ENCODE measurements at regions not wholly inside any gene's neighbourhood (a gene's known extent, or its start where the extent isn't known, plus 50 kb on each side); places are given as distances from the start of the nearest gene placed in this dataset.

GRCh38 chr6:12595161-12595811, 121.3 kb upstream of the PHACTR1 start:
- WGBS, 5 donors: 20 to 27% (median 23%) methylated on average over 9 of the region's 9 CpGs
- H3K4me3 ChIP-seq: peak overlapping the region in 1 of 8 donors; percentile 28
- no peaks in the 10 kb centered on the region for H3K27me3 ChIP-seq (replicated peaks in 1 of 7)
- peaks cover 0 to 27% (median 19%) of the 10 kb centered on the region in 6 donors for H3K4me1 ChIP-seq
- no peak for TF ChIP-seq CTCF (IDR thresholded peaks at IDR 0.05 in 8 of 11, conservative IDR thresholded peaks at IDR 0.05 in 3 of 11)
- no peak for TF ChIP-seq POLR2A (IDR thresholded peaks at IDR 0.05)
- TF ChIP-seq POLR2AphosphoS5 (IDR thresholded peaks at IDR 0.05): no peak
- no peak for DNase-seq
- intact Hi-C loops (cut with DNase I; ENCODE audit: low total_unique reads): no loop called here
- H3K36me3 ChIP-seq: no peaks in the 10 kb centered on the region
- peak overlapping the region in 5 of 8 donors; percentile 23 to 57 (median 31) for H3K27ac ChIP-seq
- H3K9me3 ChIP-seq: no peaks in the 10 kb centered on the region

- Histone ChIP-seq H3K4me3 (no peak overlapping the region), H3K27ac (no peak overlapping the region), H3K9me3 (no peaks in the 10 kb centered on the region), H3K36me3 (no peaks in the 10 kb centered on the region), H3K4me1 (peaks cover 0 to 28% (median 19%) of the 10 kb centered on the region in 6 donors), H3K27me3 (replicated peaks in 1 of 7) (no peaks in the 10 kb centered on the region)
- TF ChIP-seq POLR2A (IDR thresholded peaks at IDR 0.05): no peak
- no peak for TF ChIP-seq CTCF (IDR thresholded peaks at IDR 0.05 in 8 of 11, conservative IDR thresholded peaks at IDR 0.05 in 3 of 11)
- TF ChIP-seq POLR2AphosphoS5 (IDR thresholded peaks at IDR 0.05): no peak
- no peak for DNase-seq
- WGBS, 5 donors: 73 to 91% (median 77%) methylated on average over 2 of the region's 2 CpGs
- intact Hi-C loops (cut with DNase I; ENCODE audit: low total_unique reads): no loop called here
These were observed 119.8 kb upstream of the PHACTR1 start for GRCh38 chr6:12596731-12597130.

- Histone ChIP-seq H3K4me1 (peaks cover 0 to 42% (median 18%) of the 10 kb centered on the region in 6 donors), H3K9me3 (no peaks in the 10 kb centered on the region), H3K27me3 (replicated peaks in 1 of 7) (no peaks in the 10 kb centered on the region), H3K36me3 (no peaks in the 10 kb centered on the region), H3K27ac (no peak overlapping the region), H3K4me3 (no peak overlapping the region)
- intact Hi-C loops (cut with DNase I; ENCODE audit: low total_unique reads): no loop called here
- DNase-seq: no peak
- 93 to 99% (median 95%) methylated on average over 2 of the region's 2 CpGs for WGBS, 5 donors
- no peak for TF ChIP-seq POLR2AphosphoS5 (IDR thresholded peaks at IDR 0.05)
- no peak for TF ChIP-seq CTCF (IDR thresholded peaks at IDR 0.05 in 8 of 11, conservative IDR thresholded peaks at IDR 0.05 in 3 of 11)
- no peak for TF ChIP-seq POLR2A (IDR thresholded peaks at IDR 0.05)
These were observed 117.6 kb upstream of the PHACTR1 start for GRCh38 chr6:12598919-12599318.

- Histone ChIP-seq H3K36me3 (no peaks in the 10 kb centered on the region), H3K4me1 (peaks cover 0 to 27% (median 9%) of the 10 kb centered on the region in 6 donors), H3K4me3 (no peak overlapping the region), H3K27ac (no peak overlapping the region), H3K27me3 (replicated peaks in 1 of 7) (no peaks in the 10 kb centered on the region), H3K9me3 (no peaks in the 10 kb centered on the region)
- 66 to 83% (median 72%) methylated on average over 3 of the region's 3 CpGs for WGBS, 5 donors
- intact Hi-C loops (cut with DNase I; ENCODE audit: low total_unique reads): loop anchor here (10.0 kb wide), 1 partner anchor 1017 kb away; no protein-coding TSS in a partner anchor
- DNase-seq: no peak
- no peak for TF ChIP-seq POLR2AphosphoS5 (IDR thresholded peaks at IDR 0.05)
- no peak for TF ChIP-seq POLR2A (IDR thresholded peaks at IDR 0.05)
- TF ChIP-seq CTCF (IDR thresholded peaks at IDR 0.05 in 8 of 11, conservative IDR thresholded peaks at IDR 0.05 in 3 of 11): no peak
These were observed 114.7 kb upstream of the PHACTR1 start for GRCh38 chr6:12601881-12602280.

All from spleen (tissue), 11 donors.